H1 (cell line): ENCODE measurements at regions not wholly inside any gene's neighbourhood (a gene's known extent, or its start where the extent isn't known, plus 50 kb on each side); places are given as distances from the start of the nearest gene placed in this dataset.

ENCODE experiments used
- BACH1 ChIP-seq: IDR thresholded peaks from 2 replicates; pipeline ENCODE4 v1.6.1; 2012; ENCODE audit warnings: low read length, improper control_type of control experiment
- BCL11A ChIP-seq, 2 experiments: IDR thresholded peaks; one replicate each; pipeline ENCODE4 v1.6.1; 2011; ENCODE audit warnings: low read depth in 2 of 2, low read length in 2 of 2, mild to moderate bottlenecking in 2 of 2
- BRCA1 ChIP-seq: IDR thresholded peaks from 2 replicates; pipeline ENCODE4 v1.6.1; 2012; ENCODE audit warnings: low read depth, low read length, improper control_type of control experiment
- CTBP2 ChIP-seq: IDR thresholded peaks from 2 replicates; pipeline ENCODE4 v1.7.0; 2011; ENCODE audit warnings: borderline replicate concordance, mild to moderate bottlenecking, moderate library complexity, mixed read lengths, low read length; ENCODE audit not compliant: insufficient read depth, insufficient read length
- FOSL1 ChIP-seq: IDR thresholded peaks from 2 replicates; pipeline ENCODE4 v1.6.1; 2011; ENCODE audit warnings: mild to moderate bottlenecking, low read depth, low read length, moderate library complexity; ENCODE audit not compliant: insufficient read depth
- POLR2AphosphoS5 ChIP-seq: IDR thresholded peaks from 2 replicates; pipeline ENCODE4 v1.6.1; 2011; ENCODE audit warnings: low read depth, low read length

GRCh38 chr22:48785792-48786678 lies 1041.6 kb downstream of the BRD1 start (continued):
- TF ChIP-seq BCL11A (IDR thresholded peaks at IDR 0.05; ENCODE audit: low read depth in 2 of 2, low read length in 2 of 2) (no peak), POLR2AphosphoS5 (no peak), BRCA1 (no peak), CTBP2 (no peak), BACH1 (no peak), FOSL1 (no peak)
- TF ChIP-seq, all 59 proteins: peak for 0
